Gastrocnemius medialis (tissue), 4 donors: ENCODE measurements at regions not wholly inside any gene's neighbourhood (a gene's known extent, or its start where the extent isn't known, plus 50 kb on each side); places are given as distances from the start of the nearest gene placed in this dataset.

ENCODE experiments used
- POLR2A ChIP-seq, 2 donors: fragments of 450-650 bp; IDR thresholded peaks; one replicate each; pipeline ENCODE4 v1.6.1; 2017; ENCODE audit warnings: antibody characterized with exemption in 2 of 2, mild to moderate bottlenecking in 2 of 2, moderate library complexity in 2 of 2
- TF ChIP-seq, protein P1 (sequence below), 5 experiments: fragments of 450-650 bp in 3 of 5; fragments of 200-600 bp in 2 of 5; sonication (generic) in 2 of 5; IDR thresholded peaks in 4 of 5; conservative IDR thresholded peaks in 1 of 5; 1 replicate in 4 of 5; 2 replicates in 1 of 5; pipeline ENCODE4 v1.5.1; 2016 to 2019; ENCODE audit warnings: antibody characterized with exemption in 5 of 5, mild to moderate bottlenecking in 3 of 5, moderate library complexity in 3 of 5

DNA sequence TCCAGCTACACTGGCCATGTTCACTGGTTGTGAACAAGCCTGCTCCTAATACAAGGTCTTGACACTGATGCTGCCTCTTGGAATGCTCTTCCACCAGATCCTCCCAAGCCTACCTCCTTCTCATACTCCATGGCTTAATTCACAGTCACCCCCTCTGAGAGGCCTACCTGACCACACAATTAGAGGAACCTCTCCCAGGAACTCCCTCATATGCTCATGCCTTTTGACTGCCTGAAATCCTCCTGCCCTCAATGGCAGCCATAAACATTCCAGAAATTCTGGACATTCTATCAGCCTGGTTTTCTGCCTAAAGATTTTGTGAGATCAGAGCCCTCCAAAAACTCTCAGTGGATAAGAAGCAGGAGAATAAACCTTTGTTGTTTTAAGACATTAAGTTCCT lies 340.2 kb downstream of the C12orf75 start:
- TF ChIP-seq POLR2A (IDR thresholded peaks at IDR 0.05), result no peak
- TF ChIP-seq, protein P1, sequence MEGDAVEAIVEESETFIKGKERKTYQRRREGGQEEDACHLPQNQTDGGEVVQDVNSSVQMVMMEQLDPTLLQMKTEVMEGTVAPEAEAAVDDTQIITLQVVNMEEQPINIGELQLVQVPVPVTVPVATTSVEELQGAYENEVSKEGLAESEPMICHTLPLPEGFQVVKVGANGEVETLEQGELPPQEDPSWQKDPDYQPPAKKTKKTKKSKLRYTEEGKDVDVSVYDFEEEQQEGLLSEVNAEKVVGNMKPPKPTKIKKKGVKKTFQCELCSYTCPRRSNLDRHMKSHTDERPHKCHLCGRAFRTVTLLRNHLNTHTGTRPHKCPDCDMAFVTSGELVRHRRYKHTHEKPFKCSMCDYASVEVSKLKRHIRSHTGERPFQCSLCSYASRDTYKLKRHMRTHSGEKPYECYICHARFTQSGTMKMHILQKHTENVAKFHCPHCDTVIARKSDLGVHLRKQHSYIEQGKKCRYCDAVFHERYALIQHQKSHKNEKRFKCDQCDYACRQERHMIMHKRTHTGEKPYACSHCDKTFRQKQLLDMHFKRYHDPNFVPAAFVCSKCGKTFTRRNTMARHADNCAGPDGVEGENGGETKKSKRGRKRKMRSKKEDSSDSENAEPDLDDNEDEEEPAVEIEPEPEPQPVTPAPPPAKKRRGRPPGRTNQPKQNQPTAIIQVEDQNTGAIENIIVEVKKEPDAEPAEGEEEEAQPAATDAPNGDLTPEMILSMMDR (IDR thresholded peaks at IDR 0.05 in 4 of 5, conservative IDR thresholded peaks at IDR 0.05 in 1 of 5), result no peak
